ENCODE measurements at regions not wholly inside any gene's neighbourhood (a gene's known extent, or its start where the extent isn't known, plus 50 kb on each side); places are given as distances from the start of the nearest gene placed in this dataset.
"Not testable (repeated sequence)": the region's sequence is repeated elsewhere in the genome, so short reads cannot be mapped to it uniquely, and the experiment has no call there.

GRCh38 chrX:128759745-128760144 lies 707.5 kb upstream of the ACTRT1 start:
- DNase-seq = no peak

DNA sequence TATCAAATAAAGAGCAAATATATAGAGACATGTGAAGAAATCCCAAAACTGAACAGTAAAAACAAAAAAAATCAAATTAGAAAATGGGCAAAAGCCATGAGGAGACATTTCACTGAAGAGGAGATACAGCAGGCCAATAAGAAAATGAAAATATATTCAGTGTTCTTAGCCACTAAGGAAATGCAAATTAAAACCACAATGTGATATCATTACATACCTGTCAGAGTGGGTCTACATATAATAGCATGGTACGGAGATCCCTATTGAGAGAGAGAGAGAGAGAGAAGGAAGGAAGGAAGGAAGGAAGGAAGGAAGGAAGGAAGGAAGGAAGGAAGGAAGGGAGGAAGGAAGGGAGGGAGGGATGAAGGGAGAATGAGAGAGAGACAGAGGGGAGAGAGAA lies 707.0 kb upstream of the ACTRT1 start:
- no peak for DNase-seq

DNA sequence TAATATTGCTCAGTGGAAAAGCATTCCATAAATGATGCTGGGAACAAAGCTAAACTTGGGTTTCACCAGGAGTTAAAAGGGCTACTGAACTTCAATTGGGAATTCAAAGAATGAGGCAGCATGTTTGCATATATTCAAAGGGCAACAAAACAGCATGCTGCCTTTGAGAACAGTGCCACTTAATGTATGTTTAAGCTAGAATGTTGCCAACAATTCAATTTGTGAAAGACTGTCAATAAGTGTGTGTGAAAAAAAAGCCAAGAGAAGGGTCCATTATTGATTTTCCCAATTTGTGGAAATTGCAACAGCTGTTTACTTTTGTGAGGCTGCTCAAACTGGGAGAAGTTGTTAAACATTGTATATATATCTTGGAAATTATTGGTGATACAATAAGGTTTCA lies 701.9 kb upstream of the ACTRT1 start:
- no peak for DNase-seq

- DNase-seq = no peak
These were observed 687.3 kb upstream of the ACTRT1 start for GRCh38 chrX:128739539-128739938.

DNA sequence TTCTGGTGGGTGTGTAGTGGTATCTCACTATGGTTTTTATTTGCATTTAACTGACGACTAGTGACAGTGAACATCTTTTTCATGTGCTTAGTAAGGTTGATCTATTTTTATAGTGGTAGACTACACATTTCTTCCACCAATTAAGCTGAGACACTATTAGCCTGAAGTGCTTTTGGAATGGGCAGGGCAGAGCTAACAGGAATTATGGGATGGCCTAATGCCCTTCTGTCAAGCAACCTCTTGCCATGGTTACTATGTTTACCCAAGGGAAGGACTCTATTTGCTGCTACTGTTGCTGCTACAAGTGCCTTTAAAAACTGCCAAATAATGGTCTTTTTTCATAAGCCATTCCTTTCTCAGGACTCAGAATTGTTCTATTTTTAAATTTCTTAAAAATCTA lies 676.7 kb upstream of the ACTRT1 start:
- DNase-seq = no peak

- no peak for DNase-seq
These were observed 665.7 kb upstream of the ACTRT1 start for GRCh38 chrX:128717635-128718578.

DNA sequence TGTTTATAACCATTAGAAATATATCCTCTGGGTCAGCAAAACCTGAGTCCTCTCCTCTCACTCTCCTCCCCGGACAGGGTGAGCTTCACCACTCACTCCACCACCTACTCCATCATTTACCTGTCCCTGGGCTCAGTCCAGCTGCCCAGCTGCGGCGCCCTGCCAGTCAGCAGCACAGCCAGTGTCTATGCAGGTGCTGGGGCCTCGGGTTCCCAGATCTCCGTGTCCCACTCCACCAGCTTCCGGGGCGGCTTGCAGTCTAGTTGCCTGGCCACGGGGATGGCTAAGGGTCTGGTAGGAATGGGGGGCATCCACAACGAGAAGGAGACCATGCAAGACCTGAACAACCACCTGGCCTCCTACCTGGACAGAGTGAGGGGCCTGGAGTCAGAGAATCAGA lies 662.2 kb upstream of the ACTRT1 start:
- DNase-seq = no peak

GRCh38 chrX:128699716-128700285 lies 647.6 kb upstream of the ACTRT1 start:
- DNase-seq = no peak

GRCh38 chrX:128698573-128699181 lies 646.5 kb upstream of the ACTRT1 start:
- DNase-seq = no peak

DNA sequence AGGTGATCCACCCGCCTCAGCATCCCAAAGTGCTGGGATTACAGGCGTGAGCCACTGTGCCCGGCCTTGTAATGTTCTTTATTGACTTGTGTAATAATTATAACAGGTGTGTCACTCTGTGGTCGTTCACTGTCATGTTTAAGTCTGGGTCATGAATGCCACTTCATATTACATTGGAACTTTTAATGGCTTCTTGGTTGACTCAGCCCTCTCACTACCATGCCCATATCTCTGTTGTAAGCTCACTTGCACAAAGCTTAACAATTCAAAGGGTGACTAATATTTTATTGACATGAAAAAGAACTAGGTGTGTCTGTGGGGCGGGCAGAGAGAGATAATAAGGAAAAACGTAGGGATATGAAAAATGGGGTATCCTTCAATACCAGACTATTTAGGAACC lies 639.7 kb upstream of the ACTRT1 start:
- DNase-seq = no peak

DNA sequence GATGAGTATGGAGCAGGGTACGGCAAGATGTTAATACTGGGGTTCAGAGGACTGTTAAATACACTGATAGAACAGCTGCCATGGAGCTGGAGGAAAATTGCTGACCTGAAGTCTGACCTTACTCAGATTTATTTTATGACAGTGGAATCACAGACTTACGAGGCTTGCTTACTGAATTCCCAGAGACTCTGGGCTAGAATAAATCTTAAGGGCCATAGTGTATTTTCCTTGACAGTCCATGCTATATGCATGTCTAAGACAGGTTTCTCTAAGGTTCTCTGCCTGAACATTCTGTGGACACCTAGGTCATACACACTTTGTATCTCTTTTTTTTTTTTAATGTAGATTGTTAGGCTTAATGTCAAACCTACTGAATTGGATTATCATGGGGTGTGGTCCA lies 633.2 kb upstream of the ACTRT1 start:
- DNase-seq = no peak

- no peak for DNase-seq
These were observed 624.4 kb upstream of the ACTRT1 start for GRCh38 chrX:128676651-128677050.

DNA sequence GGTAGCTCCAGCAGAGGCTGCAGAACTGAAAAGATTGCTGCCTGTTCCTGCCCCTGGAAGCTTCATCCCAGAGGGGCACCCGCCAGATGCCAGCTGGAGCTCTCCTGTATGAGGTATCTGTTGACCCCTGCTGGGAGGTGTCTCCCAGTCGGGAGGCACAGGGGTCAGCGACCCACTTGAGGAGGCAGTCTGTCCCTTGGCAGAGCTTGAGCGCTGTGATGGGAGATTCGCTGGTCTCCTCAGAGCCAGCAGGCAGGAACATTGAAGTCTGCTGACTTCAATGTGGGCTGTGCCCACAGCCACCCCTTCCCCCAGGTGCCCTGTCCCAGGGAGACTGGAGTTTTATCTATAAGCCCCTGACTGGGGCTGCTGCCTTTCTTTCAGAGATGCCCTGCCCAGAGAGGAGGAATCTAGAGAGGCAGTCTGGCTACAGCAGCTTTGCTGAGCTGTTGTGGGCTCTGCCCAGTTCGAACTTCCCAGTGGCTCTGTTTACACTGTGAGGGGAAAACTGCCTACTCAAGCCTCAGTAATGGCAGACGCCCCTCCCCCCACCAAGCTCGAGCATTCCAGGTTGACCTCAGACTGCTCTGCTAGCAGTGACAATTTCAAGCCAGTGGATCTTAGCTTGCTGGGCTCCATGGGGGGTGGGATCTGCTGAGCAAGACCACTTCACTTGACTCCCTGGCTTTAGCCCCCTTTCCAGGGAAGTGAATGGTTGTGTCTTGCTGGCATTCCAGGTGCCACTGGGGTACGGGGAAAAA lies 622.3 kb upstream of the ACTRT1 start:
- DNase-seq = not testable (repeated sequence)

- DNase-seq = no peak
These were observed 612.0 kb upstream of the ACTRT1 start for GRCh38 chrX:128664211-128664610.

DNA sequence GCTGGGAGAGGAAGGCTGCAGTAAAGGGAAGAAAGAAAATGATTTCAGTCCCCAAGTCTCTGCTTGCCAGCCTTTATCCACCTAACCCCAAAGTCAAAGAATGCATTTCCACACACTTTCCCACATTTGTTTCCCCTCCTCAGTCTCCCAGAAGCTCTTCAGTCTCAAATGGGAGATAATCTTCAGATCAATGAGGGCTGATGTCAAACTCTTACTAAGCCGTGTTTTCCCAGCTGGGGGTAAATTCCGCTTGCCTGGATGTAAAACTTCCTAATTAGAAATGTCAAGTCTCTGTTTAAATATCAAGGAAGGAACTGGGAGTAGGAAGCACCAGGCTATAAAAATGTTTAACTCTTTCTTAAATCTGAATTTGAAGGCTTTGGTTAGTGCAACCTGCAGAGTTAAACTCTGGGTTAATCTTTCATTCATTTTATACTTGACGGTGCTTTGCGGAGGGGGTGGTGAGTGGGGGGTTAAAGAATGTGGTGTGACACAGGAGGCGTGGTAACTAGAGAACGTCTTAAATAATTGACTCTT lies 601.4 kb upstream of the ACTRT1 start:
- no peak for DNase-seq

DNA sequence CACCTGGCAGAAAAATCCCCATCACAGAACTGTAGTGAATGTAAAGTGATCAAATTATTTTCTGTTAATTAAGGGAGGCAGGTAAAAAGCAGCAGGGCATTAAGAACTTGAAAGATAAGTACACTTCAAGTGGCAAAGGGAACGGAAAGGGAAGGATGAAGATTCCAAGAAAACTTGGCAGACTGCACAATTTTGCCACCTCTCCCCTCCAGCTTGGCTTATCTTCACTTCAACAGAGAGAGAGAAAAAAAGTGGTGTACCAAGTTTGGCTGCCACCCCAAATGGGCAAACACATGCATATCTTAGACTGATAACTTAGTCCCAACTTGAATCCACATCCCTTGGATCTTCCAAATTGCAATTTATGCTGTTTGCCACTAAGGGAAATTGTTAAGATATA lies 598.1 kb upstream of the ACTRT1 start:
- DNase-seq = no peak

- no peak for DNase-seq
These were observed 582.6 kb upstream of the ACTRT1 start for GRCh38 chrX:128634754-128635153.

DNA sequence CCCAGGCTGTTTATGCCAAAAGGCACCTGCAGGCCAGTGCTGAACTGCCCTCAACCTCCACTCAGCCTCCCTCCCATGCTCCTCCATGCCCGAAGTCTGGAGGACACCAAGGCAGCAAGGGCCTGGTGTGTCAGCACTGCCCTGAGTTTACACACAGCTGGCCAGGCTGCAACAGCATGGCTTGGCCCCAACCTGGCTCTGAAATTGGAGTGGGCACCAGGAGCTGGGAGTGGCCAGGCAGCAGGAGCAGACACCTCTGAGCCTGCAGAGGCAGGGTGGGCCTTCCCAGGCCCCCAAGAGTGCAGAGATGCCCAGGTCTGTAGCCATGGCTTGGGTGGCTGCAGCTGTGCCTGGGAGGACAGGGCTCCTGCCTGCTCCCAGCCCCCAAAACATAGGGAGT lies 571.2 kb upstream of the ACTRT1 start:
- DNase-seq = no peak

DNA sequence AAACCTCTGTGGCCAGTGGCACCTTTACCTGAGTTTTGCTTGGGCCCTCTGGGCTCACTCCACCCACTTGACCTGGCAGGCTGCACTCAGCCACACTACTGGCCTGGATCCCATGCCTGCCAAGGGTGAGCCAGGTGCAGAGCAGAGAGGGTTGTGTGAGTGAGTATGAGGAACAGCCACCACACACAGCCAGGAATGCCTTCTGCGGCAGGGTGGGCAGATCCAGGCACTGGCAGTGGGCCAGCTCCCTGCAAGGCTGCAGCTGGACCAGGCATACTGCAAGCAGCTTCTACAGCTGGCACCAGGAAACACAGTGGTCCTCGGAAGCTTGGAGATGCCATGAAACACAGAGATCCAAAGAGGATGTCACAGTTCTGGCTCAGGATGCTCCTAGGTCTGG lies 570.1 kb upstream of the ACTRT1 start:
- no peak for DNase-seq

GRCh38 chrX:128619490-128619889 lies 567.3 kb upstream of the ACTRT1 start:
- DNase-seq = no peak

- DNase-seq = no peak
These were observed 564.7 kb upstream of the ACTRT1 start for GRCh38 chrX:128616933-128617332.

- DNase-seq = not testable (repeated sequence)
These were observed 554.6 kb upstream of the ACTRT1 start for GRCh38 chrX:128606817-128607216.

- not testable (repeated sequence) for DNase-seq
These were observed 554.2 kb upstream of the ACTRT1 start for GRCh38 chrX:128606357-128606756.
